G401 (cell line): ENCODE measurements at regions not wholly inside any gene's neighbourhood (a gene's known extent, or its start where the extent isn't known, plus 50 kb on each side); places are given as distances from the start of the nearest gene placed in this dataset.
"Not testable (repeated sequence)": the region's sequence is repeated elsewhere in the genome, so short reads cannot be mapped to it uniquely, and the experiment has no call there.

ENCODE experiments used
- DNase-seq: peaks from one replicate; pipeline ENCODE4 v3.0.0-alpha.2; 2015; ENCODE audit warnings: low spot score
- in situ Hi-C: cut with HindIII; loops from 2 replicates; pipeline ENCODE4 v1.10.0; 2016; ENCODE audit warnings: low sequenced_read_pairs, mixed read lengths

- in situ Hi-C loops: no loop called here
- no peak for DNase-seq
Measured at GRCh38 chr12:89203144-89203543, 149.2 kb downstream of the DUSP6 start.

GRCh38 chr12:89200217-89200616, 152.1 kb downstream of the DUSP6 start:
- in situ Hi-C loops: no loop called here
- no peak for DNase-seq

- in situ Hi-C loops: no loop called here
- DNase-seq: no peak
Measured at GRCh38 chr12:89195470-89195869, 156.8 kb downstream of the DUSP6 start.

- in situ Hi-C loops: no loop called here
- no peak for DNase-seq
Measured at GRCh38 chr12:89194683-89195082, 157.6 kb downstream of the DUSP6 start.

- no peak for DNase-seq
- in situ Hi-C loops: no loop called here
Measured at GRCh38 chr12:89192429-89192828, 159.9 kb downstream of the DUSP6 start.

- DNase-seq, in situ Hi-C loops: not testable (repeated sequence)
Measured at GRCh38 chr12:89191597-89191996, 160.7 kb downstream of the DUSP6 start.

- in situ Hi-C loops: no loop called here
- no peak for DNase-seq
Measured at GRCh38 chr12:89189448-89189847, 162.9 kb downstream of the DUSP6 start.

- DNase-seq: no peak
- in situ Hi-C loops: no loop called here
Measured at GRCh38 chr12:89187507-89187906, 164.8 kb downstream of the DUSP6 start.

GRCh38 chr12:89185889-89186288, 166.4 kb downstream of the DUSP6 start:
- DNase-seq: no peak
- in situ Hi-C loops: no loop called here

GRCh38 chr12:89185181-89185580, 167.1 kb downstream of the DUSP6 start:
- in situ Hi-C loops: no loop called here
- DNase-seq: no peak

- DNase-seq: no peak
- in situ Hi-C loops: no loop called here
Measured at GRCh38 chr12:89183985-89184435, 168.3 kb downstream of the DUSP6 start.

- no peak for DNase-seq
- in situ Hi-C loops: no loop called here
Measured at GRCh38 chr12:89181271-89181920, 170.9 kb downstream of the DUSP6 start.

GRCh38 chr12:89180496-89180895, 171.8 kb downstream of the DUSP6 start:
- in situ Hi-C loops: no loop called here
- no peak for DNase-seq

- DNase-seq: peak; percentile 8
- in situ Hi-C loops: no loop called here
Measured at GRCh38 chr12:89179983-89180382, 172.3 kb downstream of the DUSP6 start.

- no peak for DNase-seq
- in situ Hi-C loops: no loop called here
Measured at GRCh38 chr12:89179245-89179644, 173.1 kb downstream of the DUSP6 start.

- no peak for DNase-seq
- in situ Hi-C loops: no loop called here
Measured at GRCh38 chr12:89177802-89178395, 174.4 kb downstream of the DUSP6 start.

- no peak for DNase-seq
- in situ Hi-C loops: no loop called here
Measured at GRCh38 chr12:89176676-89177075, 175.6 kb downstream of the DUSP6 start.

- in situ Hi-C loops: no loop called here
- DNase-seq: no peak
Measured at GRCh38 chr12:89173678-89174077, 178.6 kb downstream of the DUSP6 start.

GRCh38 chr12:89173096-89173495, 179.2 kb downstream of the DUSP6 start:
- no peak for DNase-seq
- in situ Hi-C loops: no loop called here

GRCh38 chr12:89172224-89172623, 180.1 kb downstream of the DUSP6 start:
- in situ Hi-C loops: no loop called here
- no peak for DNase-seq

GRCh38 chr12:89169321-89169720, 183.0 kb downstream of the DUSP6 start:
- in situ Hi-C loops: no loop called here
- DNase-seq: no peak
